Hepatocyte (in vitro differentiated cells): ENCODE measurements at regions not wholly inside any gene's neighbourhood (a gene's known extent, or its start where the extent isn't known, plus 50 kb on each side); places are given as distances from the start of the nearest gene placed in this dataset.

ENCODE experiments used
- DNase-seq: peaks from one replicate; pipeline ENCODE4 v3.0.0-alpha.2; 2016; ENCODE audit warnings: low spot score
- H2AFZ ChIP-seq: fragments of 200-600 bp; sonication (generic); 2 replicates; pipeline ENCODE4 v1.6.0; 2016; ENCODE audit warnings: antibody characterized with exemption, mild to moderate bottlenecking
- H3K27ac ChIP-seq: fragments of 200-600 bp; sonication (generic); 2 replicates; pipeline ENCODE4 v1.5.1; 2016; ENCODE audit warnings: mild to moderate bottlenecking
- H3K27me3 ChIP-seq: fragments of 200-600 bp; sonication (generic); 2 replicates; pipeline ENCODE4 v1.6.1; 2016
- H3K36me3 ChIP-seq: fragments of 200-600 bp; sonication (generic); replicated peaks from 2 replicates; pipeline ENCODE4 v1.5.1; 2016; ENCODE audit warnings: low read depth; ENCODE audit not compliant: insufficient read depth
- H3K4me1 ChIP-seq: fragments of 200-600 bp; sonication (generic); 2 replicates; pipeline ENCODE4 v1.5.1; 2016; ENCODE audit warnings: mild to moderate bottlenecking, moderate library complexity; ENCODE audit not compliant: insufficient read depth
- H3K4me2 ChIP-seq: fragments of 200-600 bp; sonication (generic); 2 replicates; pipeline ENCODE4 v1.6.0; 2016
- H3K4me3 ChIP-seq: fragments of 200-600 bp; sonication (generic); 2 replicates; pipeline ENCODE4 v1.5.1; 2016; ENCODE audit warnings: mild to moderate bottlenecking
- H3K79me2 ChIP-seq: fragments of 200-600 bp; sonication (generic); 2 replicates; pipeline ENCODE4 v1.6.0; 2017; ENCODE audit warnings: mild to moderate bottlenecking
- H3K9me2 ChIP-seq: fragments of 200-600 bp; sonication (generic); replicated peaks from 2 replicates; pipeline ENCODE4 v1.6.0; 2017; ENCODE audit warnings: mild to moderate bottlenecking; ENCODE audit not compliant: insufficient read depth
- H3K9me3 ChIP-seq: fragments of 200-600 bp; sonication (generic); 2 replicates; pipeline ENCODE4 v1.5.1; 2016; ENCODE audit warnings: low read depth, mild to moderate bottlenecking
- H4K20me1 ChIP-seq: fragments of 200-600 bp; sonication (generic); 2 replicates; pipeline ENCODE4 v1.6.0; 2016; ENCODE audit warnings: mild to moderate bottlenecking; ENCODE audit not compliant: insufficient read depth, poor library complexity, severe bottlenecking
- CTCF ChIP-seq: fragments of 200-600 bp; sonication (generic); IDR thresholded peaks from 2 replicates; pipeline ENCODE4 v1.5.1; 2016; ENCODE audit warnings: antibody characterized with exemption, mild to moderate bottlenecking; ENCODE audit not compliant: poor library complexity
- EZH2 ChIP-seq: fragments of 200-600 bp; sonication (generic); IDR thresholded peaks from 2 replicates; pipeline ENCODE4 v1.6.1; 2016; ENCODE audit warnings: antibody characterized with exemption, mild to moderate bottlenecking, borderline replicate concordance
- EZH2phosphoT487 ChIP-seq: fragments of 200-600 bp; sonication (generic); IDR thresholded peaks from one replicate; pipeline ENCODE4 v1.6.1; 2018; ENCODE audit warnings: antibody characterized with exemption, mild to moderate bottlenecking, low read depth, moderate library complexity; ENCODE audit not compliant: unreplicated experiment, severe bottlenecking
- WGBS: methylation state at CpG from one replicate; pipeline ENCODE4 v1.1.6; 2016; ENCODE audit warnings: low lambda C conversion rate; ENCODE audit errors: missing lambda C conversion rate; 5-methylcytosine and 5-hydroxymethylcytosine counted together

DNA sequence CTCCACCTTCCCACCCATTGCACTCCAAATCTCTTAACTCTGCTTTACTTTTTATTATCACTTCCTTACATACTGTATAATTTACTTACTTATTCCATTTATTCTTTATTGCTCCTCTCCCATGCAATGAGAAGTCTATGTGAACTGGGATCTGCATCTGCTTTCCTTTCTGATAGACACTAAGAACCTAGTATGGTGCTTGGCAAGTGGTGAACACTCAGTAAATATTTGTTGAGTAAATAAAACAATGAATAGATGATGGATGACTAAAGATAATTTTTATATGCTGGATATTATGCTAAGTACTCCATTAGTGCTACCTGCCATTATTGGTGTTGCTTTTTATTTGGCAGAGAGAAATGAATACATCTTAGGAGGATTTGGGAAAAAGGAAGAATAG lies 151.0 kb downstream of the TPH2 start:
- H3K4me2 ChIP-seq = no peak overlapping the region
- H3K9me2 ChIP-seq = no peaks in the 10 kb centered on the region
- no peaks in the 10 kb centered on the region for H3K4me1 ChIP-seq
- H2AFZ ChIP-seq = no peak overlapping the region
- H4K20me1 ChIP-seq = no peaks in the 10 kb centered on the region
- DNase-seq = no peak
- no peaks in the 10 kb centered on the region for H3K9me3 ChIP-seq
- no peaks in the 10 kb centered on the region for H3K27me3 ChIP-seq
- H3K36me3 ChIP-seq = no peaks in the 10 kb centered on the region
- TF ChIP-seq EZH2phosphoT487 = no peak
- TF ChIP-seq EZH2 = no peak
- no peak for TF ChIP-seq CTCF
- no peaks in the 10 kb centered on the region for H3K79me2 ChIP-seq
- H3K4me3 ChIP-seq = no peak overlapping the region
- no peak overlapping the region for H3K27ac ChIP-seq

DNA sequence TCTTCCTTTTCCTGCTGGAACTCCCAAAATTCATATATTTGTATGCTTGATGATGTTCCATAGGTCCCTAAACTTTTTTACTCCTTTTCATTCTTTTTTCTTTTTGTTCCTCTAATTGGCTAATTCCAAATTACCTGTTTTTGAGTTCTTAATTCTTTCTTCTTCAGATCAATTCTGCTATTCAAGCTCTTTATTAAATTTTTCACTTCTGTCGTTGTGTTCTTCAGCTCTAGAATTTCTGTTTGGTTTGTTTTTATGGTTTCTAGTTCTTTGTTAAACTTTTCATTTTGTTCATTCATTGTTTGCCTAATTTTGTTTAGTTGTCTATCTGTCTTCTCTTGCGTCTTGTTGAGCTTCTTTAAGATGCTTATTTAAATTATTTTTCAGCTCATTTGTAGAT lies 154.8 kb downstream of the TPH2 start:
- H3K4me2 ChIP-seq = no peak overlapping the region
- no peaks in the 10 kb centered on the region for H4K20me1 ChIP-seq
- H3K27ac ChIP-seq = no peak overlapping the region
- no peak for TF ChIP-seq EZH2phosphoT487
- no peak for TF ChIP-seq EZH2
- no peak for TF ChIP-seq CTCF
- H3K9me3 ChIP-seq = no peaks in the 10 kb centered on the region
- no peaks in the 10 kb centered on the region for H3K9me2 ChIP-seq
- no peaks in the 10 kb centered on the region for H3K4me1 ChIP-seq
- no peaks in the 10 kb centered on the region for H3K27me3 ChIP-seq
- DNase-seq = no peak
- H2AFZ ChIP-seq = no peak overlapping the region
- no peaks in the 10 kb centered on the region for H3K79me2 ChIP-seq
- H3K36me3 ChIP-seq = no peaks in the 10 kb centered on the region
- H3K4me3 ChIP-seq = no peak overlapping the region
- WGBS = 96% methylated on average over 2 of the region's 2 CpGs

GRCh38 chr12:72093930-72094329 lies 155.3 kb downstream of the TPH2 start:
- TF ChIP-seq EZH2phosphoT487 (no peak), EZH2 (no peak), CTCF (no peak)
- no peaks in the 10 kb centered on the region for H4K20me1 ChIP-seq
- no peaks in the 10 kb centered on the region for H3K27me3 ChIP-seq

DNA sequence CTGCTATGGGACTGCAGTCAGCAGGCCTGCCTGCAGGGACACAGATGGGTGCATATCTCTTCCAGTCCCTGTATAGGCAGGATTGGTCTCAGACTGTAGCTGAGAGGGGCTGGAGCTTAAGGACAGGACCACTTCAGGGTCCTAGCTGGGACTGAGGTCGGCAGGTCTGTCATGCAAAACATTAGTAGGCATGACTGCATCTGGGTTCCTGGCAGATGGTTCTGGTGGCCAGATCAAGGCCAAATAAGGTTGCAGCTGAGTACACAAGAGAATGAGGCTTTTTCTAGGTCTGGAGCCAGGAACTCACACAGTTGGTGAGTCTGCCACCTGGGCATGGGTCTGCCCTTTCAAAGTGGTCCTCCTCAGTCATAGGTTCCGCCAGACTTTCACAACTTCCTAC lies 155.8 kb downstream of the TPH2 start:
- Histone ChIP-seq H3K27me3 (no peaks in the 10 kb centered on the region), H3K4me1 (no peaks in the 10 kb centered on the region), H3K36me3 (no peaks in the 10 kb centered on the region), H3K4me2 (no peak overlapping the region), H4K20me1 (no peaks in the 10 kb centered on the region), H3K9me2 (no peaks in the 10 kb centered on the region), H3K9me3 (no peaks in the 10 kb centered on the region), H3K4me3 (no peak overlapping the region), H3K79me2 (no peaks in the 10 kb centered on the region), H2AFZ (no peak overlapping the region), H3K27ac (no peak overlapping the region)
- no peak for DNase-seq
- WGBS = 83% methylated on average over 2 of the region's 2 CpGs
- no peak for TF ChIP-seq EZH2
- no peak for TF ChIP-seq EZH2phosphoT487
- no peak for TF ChIP-seq CTCF

More at GRCh38 chr12:72093930-72094329, 155.3 kb downstream of the TPH2 start:
- Histone ChIP-seq H2AFZ (no peak overlapping the region), H3K4me2 (no peak overlapping the region), H3K9me3 (no peaks in the 10 kb centered on the region), H3K4me3 (no peak overlapping the region), H3K4me1 (no peaks in the 10 kb centered on the region), H3K36me3 (no peaks in the 10 kb centered on the region), H3K9me2 (no peaks in the 10 kb centered on the region), H3K79me2 (no peaks in the 10 kb centered on the region), H3K27ac (no peak overlapping the region)
- WGBS = 87% methylated on average over 2 of the region's 2 CpGs
- no peak for DNase-seq
